NCI-H1694 (cell line): ENCODE measurements at regions not wholly inside any gene's neighbourhood (a gene's known extent, or its start where the extent isn't known, plus 50 kb on each side); places are given as distances from the start of the nearest gene placed in this dataset.
"Not testable (repeated sequence)": the region's sequence is repeated elsewhere in the genome, so short reads cannot be mapped to it uniquely, and the experiment has no call there.

ENCODE experiments used
- DNase-seq: peaks from one replicate; lab custom pipeline; 2025; lab: John Stamatoyannopoulos, UW

- DNase-seq, result no peak
Measured at GRCh38 chr10:84571146-84571545, 242.8 kb downstream of the CCSER2 start.

DNA sequence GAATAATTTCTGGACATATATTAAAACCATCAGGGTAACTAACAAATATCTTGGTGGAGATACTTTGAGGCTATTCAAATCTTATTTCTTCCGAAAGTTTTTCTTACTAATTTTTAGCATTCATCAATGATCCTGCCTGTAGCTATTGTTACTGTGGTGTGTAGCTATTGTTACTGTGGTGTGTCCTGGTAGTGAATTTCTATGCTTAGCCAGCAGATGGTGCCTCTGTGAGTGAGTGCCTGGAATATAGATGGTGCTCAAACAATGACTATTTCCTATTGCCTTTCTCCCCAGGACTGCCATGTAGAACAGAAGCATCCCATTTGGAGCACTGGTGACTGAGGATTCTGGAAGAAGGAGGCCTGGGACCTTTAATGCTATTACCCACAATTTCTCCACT is 245.7 kb downstream of the CCSER2 start:
- no peak for DNase-seq

DNA sequence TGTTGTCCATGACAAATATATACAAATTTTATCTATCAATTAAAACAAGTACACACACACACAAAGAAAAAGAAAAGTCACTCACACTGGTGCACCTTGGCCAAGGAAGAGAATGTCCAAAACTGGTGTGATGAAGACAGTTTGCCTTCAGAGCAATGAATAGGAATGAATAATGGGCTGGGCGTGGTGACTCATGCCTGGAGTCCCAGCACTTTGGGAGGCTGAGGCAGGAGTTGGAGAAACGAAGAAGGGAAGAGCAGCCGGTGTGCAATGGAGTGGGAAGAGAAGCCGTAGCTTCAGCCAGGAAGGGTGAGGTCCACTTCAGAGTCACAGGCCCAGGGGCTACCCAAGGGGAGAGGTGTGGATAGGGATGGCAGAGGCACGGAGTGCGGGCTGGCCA is 253.6 kb downstream of the CCSER2 start:
- no peak for DNase-seq

GRCh38 chr10:84583501-84583900 is 255.1 kb downstream of the CCSER2 start:
- no peak for DNase-seq

- no peak for DNase-seq
Measured at GRCh38 chr10:84587789-84588188, 259.4 kb downstream of the CCSER2 start.

DNA sequence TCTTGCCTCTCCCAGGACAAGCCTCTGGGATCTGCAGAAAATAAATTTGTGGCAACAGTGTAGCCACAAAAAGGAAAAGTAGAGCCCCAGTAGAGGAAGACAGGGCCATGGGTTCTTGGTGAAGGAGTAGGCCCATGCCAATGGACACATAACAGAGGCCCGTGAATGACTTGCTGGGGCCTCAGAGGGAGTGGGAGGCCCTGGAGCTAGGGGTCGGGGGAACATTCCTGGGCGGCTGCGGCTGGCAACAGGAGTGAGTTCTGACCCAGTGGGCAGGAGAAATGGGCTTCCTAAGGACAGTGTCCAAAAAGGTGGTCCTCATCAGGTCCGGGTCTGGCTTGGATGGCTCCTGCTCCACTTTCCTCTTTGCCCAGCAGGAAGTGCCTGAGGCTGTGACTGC is 260.0 kb downstream of the CCSER2 start:
- DNase-seq, result no peak

DNA sequence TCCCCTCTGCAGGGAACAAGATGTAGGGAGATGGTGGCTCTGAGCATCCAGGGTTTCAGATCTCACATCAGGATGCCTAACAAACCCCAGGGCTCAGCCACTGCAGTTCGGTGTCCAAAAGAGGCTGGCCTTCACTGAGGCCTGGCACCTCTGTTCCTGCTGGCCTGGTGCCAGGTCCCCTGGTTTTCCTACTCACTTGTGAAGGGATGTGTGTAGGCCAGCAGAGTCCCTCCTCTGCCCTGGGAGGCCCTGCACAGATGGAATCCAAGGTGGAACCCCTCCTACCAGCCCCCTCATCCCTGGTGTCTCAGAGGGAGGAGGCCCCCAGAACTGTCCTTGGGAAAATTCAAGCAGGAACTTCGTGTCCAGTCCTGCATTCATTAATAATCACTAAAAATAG is 260.6 kb downstream of the CCSER2 start:
- no peak for DNase-seq

DNA sequence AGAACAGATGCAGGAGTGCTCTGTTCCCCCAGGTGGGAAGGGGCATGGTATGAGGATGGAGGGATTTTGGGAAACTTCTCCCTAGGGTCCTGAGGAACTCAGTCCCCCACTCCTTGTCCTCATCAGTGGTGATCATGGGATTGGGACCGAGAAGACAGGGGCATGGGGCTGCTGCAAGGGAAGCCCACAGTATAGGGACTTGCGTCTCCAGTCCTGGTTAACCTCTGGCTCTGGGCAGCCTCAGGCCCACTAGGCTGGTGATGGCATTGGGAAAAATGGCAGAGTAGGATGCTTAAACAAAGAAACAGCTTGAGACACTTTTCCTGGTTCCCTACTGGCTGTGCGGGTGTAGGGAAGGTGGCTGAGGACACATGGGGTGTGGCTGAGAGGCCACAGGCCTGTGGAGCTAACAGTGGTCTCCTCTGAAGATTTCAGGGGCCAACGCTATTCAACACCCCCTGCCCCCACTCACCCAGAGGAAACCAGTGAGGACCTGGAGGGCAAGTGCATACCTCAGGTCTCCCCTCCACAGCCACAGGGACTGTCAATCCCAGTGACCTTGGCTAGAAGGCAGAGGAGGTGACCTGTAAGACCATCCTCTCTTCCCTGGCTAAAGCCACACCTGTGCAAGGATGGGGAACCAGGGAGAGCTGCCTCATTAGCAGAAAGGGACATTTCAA is 261.3 kb downstream of the CCSER2 start:
- no peak for DNase-seq

DNA sequence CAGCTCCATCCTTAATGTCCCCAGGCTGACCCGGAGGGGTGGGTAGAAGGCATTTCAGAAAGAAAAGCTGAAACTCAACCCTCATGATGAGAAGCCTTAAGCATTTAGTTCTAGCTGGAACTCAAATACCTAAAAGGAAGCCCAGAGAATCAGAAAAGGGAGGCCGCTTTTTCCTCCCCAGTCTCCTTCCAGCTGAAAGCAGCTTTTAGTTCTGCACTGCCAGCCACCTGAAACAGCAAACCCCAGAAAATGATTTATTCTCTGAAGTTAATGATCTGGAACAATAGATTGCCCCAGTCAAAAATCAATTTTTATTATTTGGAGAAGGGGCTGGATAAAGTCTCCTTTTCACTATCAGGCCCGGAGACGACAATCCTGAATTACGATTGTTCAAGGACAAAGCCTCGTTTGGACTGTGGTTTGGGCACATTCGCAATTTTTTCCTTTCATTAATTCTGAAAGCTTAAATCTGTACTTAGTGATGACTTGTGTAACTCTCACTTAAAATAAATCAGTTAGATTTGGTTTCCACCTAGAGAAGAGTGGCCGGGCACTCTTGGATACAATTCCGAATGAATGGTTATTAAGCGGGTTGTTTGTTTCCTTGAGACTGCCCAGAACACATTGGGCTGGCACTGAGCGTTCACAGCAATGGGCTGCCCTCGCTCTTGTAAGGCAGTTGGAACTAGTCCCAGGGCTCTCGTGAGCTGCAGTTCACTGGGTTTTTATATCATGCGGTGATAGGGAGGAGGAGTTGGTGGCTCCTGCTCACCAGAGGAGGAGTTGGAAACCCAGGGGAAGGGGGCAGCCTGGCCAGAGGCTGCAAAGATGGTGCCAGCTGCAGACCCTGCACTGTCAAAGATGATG is 262.2 kb downstream of the CCSER2 start:
- peak; percentile 18 for DNase-seq

DNA sequence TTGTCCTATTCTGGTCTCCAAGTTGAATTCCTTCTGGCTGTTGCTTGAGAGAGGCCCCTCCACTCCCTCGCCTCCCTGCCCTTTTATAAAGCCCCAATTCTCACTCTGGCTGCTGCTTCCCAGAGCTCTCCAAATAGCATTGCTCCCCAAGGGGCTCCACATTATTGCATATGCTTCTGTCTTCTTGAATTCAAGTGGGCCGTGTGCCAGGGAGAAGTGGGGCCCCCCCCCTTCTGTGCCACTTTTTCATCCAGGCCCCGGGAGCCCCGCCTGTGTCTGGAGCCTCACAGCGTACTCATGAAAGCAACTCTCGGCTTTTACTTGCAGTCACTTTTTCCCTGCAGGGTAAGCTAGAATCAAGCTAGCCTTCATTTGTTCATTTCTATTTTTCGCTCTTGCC is 265.1 kb downstream of the CCSER2 start:
- no peak for DNase-seq

- no peak for DNase-seq
Measured at GRCh38 chr10:84596585-84596984, 268.2 kb downstream of the CCSER2 start.

- no peak for DNase-seq
Measured at GRCh38 chr10:84599254-84599653, 270.9 kb downstream of the CCSER2 start.

DNA sequence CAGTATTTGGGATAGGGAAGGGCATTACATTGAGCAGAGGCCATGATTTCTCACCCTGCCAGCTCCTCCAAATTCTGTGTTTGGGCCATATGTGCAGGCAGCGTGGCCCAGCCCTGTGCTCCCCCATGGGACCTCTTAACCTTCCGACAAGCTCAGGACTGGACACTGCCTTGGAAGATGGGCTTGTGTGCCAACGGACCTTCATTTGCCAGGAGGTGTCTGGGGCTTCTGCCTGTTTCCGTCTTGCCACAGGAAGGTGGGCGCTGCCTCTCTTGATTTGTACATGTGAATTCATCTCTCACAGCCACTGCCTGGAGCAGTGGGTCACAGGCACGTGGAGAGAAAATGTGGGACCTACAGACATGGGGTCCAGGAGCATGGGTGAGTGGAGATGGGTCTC is 272.6 kb downstream of the CCSER2 start:
- no peak for DNase-seq

DNA sequence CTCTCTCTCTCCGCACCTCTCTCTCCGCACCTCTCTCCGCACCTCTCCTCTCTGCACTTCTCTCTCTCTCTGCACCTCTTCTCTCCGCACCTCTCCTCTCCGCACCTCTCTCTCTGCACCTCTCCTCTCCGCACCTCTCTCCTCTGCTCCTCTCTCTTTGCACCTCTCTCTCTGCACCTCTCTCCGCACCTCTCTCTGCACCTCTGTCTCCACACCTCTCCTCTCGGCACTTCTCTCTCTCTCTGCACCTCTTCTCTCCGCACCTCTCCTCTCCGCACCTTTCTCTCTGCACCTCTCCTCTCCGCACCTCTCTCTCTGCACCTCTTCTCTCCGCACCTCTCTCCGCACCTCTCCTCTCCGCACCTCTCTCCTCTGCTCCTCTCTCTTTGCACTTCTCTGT is 274.2 kb downstream of the CCSER2 start:
- DNase-seq, result not testable (repeated sequence)

DNA sequence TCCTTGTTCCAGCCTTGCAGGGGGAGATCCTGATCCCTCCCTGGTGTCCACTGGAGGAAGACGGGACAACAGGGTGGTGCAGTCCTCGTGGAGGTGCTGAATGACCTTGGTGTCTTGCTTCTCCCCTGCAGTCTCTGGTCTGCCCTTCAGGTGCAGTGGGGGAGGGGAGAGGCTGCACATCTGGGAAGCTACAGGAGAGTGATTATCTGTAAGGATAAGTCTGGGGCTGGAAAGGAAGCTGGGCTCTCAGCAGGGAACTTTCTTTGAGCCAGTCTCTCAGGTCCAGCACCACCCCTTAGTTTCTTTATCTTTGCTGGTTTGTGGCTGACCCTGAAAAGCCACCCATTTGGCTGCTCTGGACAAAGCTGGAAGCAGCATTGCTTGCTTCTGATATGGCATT is 275.6 kb downstream of the CCSER2 start:
- DNase-seq, result no peak

DNA sequence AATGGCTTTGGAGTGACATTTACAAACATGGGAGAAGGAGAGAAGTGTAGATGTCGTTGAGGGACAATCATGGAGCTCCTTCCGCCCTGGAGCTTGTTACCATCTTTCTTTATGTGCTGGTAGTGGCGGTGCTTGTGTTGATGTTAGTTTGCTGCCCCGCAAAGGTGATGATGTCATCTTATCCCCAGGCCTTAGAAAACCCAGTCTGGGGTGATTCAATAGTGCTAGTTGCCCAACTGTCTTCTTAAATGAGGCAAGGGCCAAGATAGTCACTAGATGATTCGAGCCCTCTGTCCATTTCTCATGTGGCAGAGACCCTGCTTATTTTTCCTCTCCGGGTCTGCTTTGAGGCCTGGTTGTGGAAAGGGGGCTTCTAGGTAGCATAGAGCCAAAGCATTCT is 277.4 kb downstream of the CCSER2 start:
- no peak for DNase-seq

GRCh38 chr10:84606428-84606827 is 278.0 kb downstream of the CCSER2 start:
- DNase-seq, result peak; percentile 0

DNA sequence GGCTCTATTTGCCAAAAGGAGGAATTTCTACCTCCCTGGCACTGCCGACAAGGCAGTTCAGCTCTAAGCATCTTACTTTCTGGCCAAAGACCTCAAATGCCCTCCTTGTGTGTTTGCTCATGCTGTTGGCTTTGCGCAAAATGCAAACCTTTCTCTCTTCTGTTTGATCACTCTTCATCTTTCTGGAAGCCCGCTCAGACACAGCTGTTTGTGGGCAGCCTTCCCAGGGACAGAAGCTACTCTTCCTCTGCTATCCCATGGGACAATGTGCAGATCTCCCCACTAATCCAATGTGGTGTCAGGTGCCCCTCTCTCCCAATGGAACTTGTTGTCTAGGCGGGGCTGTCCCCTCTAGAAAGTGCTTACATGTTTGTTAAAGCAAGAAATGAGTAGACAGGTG is 278.7 kb downstream of the CCSER2 start:
- DNase-seq, result no peak

DNA sequence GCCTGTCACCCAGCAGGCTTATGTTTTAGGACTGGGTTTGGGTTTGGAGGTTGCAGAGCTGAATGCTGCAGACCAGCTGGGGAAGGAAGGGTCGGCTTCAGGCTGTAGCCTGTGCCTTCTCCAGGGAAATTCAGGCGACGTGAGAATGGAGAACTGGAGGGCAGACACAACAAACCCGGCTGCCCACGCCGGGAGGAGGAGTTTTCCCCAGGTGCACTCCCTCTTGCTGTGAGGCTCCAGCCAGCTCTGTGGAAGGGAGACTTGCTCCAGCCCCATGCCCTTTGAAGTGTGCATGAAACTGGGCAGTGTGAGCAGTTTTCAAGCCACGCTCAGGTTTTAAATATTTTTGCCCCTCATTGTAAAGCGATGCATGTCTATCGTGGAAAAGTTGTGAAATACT is 279.1 kb downstream of the CCSER2 start:
- no peak for DNase-seq

DNA sequence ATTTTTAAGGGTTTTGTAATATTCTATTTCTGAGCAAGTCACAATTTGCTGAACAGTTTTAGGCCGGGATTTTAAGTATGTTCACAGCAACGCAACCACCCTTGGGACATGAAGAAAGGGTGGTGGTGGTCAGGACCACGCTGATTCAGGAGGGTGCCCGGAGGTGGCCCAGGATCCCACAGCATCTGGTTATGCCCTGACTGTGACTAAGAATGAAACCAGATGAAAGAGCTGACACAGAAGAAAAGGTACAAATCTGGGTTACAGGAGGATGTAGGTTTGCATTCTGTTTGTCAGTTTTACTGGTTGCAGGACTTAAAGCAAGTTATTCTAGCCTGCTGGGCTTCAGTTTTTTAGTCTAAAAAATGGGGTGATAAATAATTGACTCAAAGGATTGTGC is 279.7 kb downstream of the CCSER2 start:
- DNase-seq, result no peak

GRCh38 chr10:84613336-84614021 is 285.1 kb downstream of the CCSER2 start:
- DNase-seq, result peak; percentile 68

DNA sequence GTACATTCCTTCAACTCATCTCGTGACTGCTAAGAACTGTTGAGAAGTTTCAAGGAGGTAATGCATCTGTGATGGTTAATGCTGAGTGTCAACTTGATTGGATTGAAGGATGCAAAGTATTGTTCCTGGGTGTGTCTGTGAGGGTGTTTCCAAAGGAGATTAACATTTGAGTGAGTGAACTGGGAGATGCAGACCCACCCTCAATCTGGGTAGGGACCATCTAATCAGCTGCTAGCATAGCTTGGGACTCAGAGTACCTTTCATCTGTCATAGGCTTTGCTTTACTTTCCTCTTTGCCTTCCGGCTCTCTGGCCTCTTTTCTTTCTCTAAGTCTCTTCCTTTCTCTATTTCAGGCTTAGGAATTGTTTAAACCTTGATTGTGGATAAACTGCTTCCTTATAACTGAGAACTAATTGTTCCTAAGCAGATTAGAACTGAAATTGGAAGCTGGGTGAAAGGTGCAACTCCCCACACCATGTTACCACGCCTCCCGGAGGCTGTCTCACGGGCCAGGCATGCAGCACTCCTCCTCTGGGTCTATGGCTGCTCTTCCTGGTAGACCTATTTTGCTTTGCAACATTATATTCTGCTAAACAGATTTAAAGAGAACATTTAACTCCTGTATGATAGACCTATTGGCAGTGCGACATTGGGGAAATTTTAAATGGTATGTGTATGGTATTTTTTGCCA is 298.2 kb downstream of the CCSER2 start:
- DNase-seq, result no peak
